ENCODE measurements at regions not wholly inside any gene's neighbourhood (a gene's known extent, or its start where the extent isn't known, plus 50 kb on each side); places are given as distances from the start of the nearest gene placed in this dataset.
"Not testable (repeated sequence)": the region's sequence is repeated elsewhere in the genome, so short reads cannot be mapped to it uniquely, and the experiment has no call there.

DNA sequence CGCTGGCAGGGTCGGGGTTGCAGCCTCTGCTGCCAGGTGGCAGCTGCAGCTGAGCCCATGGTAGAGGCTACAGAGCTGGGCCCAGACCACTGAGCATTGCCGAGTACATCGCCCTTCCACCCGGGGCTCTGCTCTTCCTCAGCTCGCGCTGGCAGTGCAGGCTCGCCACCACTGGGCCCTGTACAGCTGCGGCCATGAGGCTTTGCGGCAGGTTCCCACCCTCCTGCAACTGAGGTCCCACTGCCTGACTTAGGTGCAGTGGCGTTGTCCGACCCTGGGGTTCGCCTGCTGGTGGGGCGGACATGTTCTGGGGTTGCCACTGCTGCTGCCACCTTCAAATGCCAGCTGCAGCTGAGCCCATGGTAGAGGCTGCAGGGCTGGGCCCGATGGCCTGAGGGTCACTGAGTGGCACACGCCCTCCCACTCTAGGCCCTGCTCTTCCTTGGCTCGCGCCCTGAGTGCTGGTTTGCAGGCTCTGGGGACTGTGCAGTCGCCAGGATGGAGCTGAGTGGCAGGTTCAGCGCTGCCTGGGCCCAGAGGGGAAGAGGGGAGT lies 359.8 kb downstream of the FOXD4L6 start:
- DNase-seq = not testable (repeated sequence)

DNA sequence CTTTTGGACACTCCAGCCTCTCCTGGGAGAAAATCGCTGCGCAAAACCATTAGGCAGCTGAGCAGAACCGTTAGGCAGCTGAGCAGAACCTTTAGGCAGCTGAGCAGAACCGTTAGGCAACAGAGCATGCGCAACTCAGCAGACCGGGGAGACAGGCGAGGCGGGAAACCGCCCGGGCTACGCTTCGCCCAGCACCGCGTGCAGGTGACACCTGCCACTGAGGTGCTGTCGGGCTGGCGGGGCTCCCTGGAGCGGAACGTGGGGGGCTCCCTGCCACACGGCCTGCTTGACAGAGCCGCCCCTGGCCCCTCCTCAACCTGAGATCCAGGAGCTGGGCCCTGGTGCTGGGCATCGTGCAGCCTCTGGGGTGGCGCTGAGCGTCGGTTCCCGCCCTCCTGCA lies 360.3 kb downstream of the FOXD4L6 start:
- not testable (repeated sequence) for DNase-seq

DNA sequence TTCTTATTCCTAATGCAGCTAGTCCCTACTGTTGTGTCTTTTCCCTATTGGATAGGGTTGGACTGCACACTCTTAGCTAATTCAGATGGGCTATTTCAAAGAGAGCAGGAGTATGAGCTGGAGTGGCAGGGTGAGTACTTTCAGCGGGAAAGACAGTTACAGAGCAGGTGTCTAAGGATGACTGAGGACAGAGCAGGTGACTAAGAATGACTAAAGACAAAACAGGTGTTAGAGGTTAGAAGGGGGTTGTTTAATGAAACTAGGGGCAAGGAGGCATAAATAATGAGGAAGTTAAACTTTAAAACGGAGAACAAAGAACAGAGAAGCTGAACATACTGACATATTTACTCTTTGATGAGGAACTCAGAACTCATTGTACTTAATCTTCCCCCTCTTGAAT lies 373.5 kb downstream of the FOXD4L6 start:
- peak in 1 of 4 experiments; percentile 0 for DNase-seq

DNA sequence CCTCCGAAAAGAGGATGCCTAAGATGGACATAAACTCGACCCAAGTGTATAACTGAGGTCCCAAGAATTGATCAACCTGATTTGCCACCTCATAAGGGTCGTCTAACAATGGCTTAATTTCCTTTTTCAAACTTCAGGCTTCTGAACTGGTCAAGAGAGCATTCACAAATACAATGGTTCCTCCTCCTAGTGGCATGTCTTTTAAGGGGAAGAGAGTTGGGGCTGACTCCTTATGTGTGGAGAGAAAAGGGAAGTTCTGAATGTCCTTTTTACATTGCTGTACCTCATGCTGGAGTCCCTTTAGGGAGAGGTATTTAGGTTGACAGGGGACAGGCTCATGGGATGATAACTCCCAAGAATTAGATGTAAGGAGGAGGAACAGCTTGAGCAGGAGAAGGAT lies 375.2 kb downstream of the FOXD4L6 start:
- DNase-seq = peak; percentile 16 to 55 (median 34)

DNA sequence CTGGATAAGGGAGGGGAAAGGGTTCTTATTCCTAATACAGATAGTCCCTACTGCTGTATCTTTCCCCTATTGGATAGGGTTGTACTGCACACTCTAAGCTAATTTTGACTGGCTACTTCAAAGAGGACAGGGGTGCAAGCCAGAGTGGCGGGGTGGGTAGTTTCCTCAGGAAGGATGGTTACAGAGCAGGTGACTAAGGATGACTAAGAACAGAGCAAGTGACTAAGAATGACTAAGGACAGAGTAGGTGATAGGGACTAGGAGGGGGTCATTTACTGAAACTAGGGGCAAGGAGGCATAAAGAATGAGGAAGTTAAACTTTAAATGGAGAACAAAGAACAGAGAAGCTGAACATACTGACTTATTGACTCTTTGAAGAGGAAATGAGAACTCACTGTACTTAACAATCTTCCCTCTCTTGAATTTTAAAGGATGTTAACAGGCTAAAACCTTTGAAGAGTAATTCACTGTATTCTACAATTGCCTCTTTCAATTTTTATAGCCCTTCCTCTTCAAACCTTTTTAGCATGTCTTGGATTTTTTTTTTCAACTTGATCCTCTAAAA lies 381.5 kb downstream of the FOXD4L6 start:
- not testable (repeated sequence) for DNase-seq
